Central memory CD8-positive, alpha-beta T cell (primary cell): ENCODE measurements at regions not wholly inside any gene's neighbourhood (a gene's known extent, or its start where the extent isn't known, plus 50 kb on each side); places are given as distances from the start of the nearest gene placed in this dataset.

Experiments
- ATAC-seq: fragments of 150-1000 bp; cut with Tn5 transposase; replicated peaks from 2 replicates; pipeline ENCODE4 v1.10.0; 2022; ENCODE audit warnings: mild to moderate bottlenecking, moderate FRiP score, moderate number of reproducible peaks; ENCODE audit not compliant: poor library complexity, severe bottlenecking; ENCODE audit errors: extremely low read depth
- DNase-seq, 2 donors: peaks; one replicate each; pipeline ENCODE4 v3.0.0; 2021; ENCODE audit warnings: low spot score in 2 of 2
- H3K27ac Mint-ChIP-seq: one replicate; pipeline ENCODE4 v1.8.0; 2022; ENCODE audit warnings: low read depth, mild to moderate bottlenecking, moderate library complexity, mixed read lengths
- H3K27me3 Mint-ChIP-seq: one replicate; pipeline ENCODE4 v1.8.0; 2022; ENCODE audit warnings: mixed read lengths
- H3K36me3 Mint-ChIP-seq: one replicate; pipeline ENCODE4 v1.8.0; 2022; ENCODE audit warnings: mild to moderate bottlenecking, moderate library complexity, mixed read lengths; ENCODE audit not compliant: insufficient read depth
- H3K4me1 Mint-ChIP-seq: one replicate; pipeline ENCODE4 v1.8.0; 2022; ENCODE audit warnings: mixed read lengths
- H3K4me3 Mint-ChIP-seq: one replicate; pipeline ENCODE4 v1.8.0; 2022; ENCODE audit warnings: mild to moderate bottlenecking, moderate library complexity, mixed read lengths
- H3K9me3 Mint-ChIP-seq: one replicate; pipeline ENCODE4 v1.8.0; 2022; ENCODE audit warnings: mixed read lengths

DNA sequence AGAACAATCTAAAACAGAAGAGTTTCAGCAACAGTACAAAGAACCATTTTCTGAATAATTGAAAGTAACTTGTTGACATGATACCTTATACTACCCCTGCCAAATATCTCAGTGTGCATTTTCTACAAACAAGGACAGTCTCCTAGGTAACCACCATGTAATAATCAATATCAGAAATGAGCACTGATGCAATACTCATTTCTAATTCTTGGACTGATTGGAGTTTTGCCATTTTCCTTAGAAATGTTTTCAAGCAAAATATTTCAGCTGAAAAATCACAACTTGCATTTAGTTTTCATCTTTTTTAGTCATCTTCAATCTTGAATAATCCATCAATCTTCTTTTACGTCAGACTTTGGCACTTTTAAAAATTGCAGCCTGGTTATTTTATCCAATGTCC, 420.2 kb downstream of the CDC14C start:
- ATAC-seq, result no peak
- Mint-ChIP-seq H3K4me1 (no peaks in the 10 kb centered on the region), H3K27ac (no peak overlapping the region), H3K27me3 (no peaks in the 10 kb centered on the region), H3K4me3 (no peak overlapping the region), H3K9me3 (peaks cover 26% of the 10 kb centered on the region), H3K36me3 (no peaks in the 10 kb centered on the region)
- DNase-seq, result no peak

GRCh38 chr7:49346195-49346899, 422.0 kb downstream of the CDC14C start:
- H3K9me3 Mint-ChIP-seq, result peaks cover 19% of the 10 kb centered on the region
- DNase-seq (no peak), ATAC-seq (no peak)
- H3K4me1 Mint-ChIP-seq, result no peaks in the 10 kb centered on the region
- H3K27me3 Mint-ChIP-seq, result no peaks in the 10 kb centered on the region
- H3K27ac Mint-ChIP-seq, result no peak overlapping the region
- H3K4me3 Mint-ChIP-seq, result no peak overlapping the region
- H3K36me3 Mint-ChIP-seq, result no peaks in the 10 kb centered on the region

- H3K27ac Mint-ChIP-seq, result no peak overlapping the region
- H3K4me3 Mint-ChIP-seq, result no peak overlapping the region
- peaks cover 15% of the 10 kb centered on the region for H3K9me3 Mint-ChIP-seq
- ATAC-seq (no peak), DNase-seq (no peak)
- no peaks in the 10 kb centered on the region for H3K4me1 Mint-ChIP-seq
- H3K27me3 Mint-ChIP-seq, result no peaks in the 10 kb centered on the region
- H3K36me3 Mint-ChIP-seq, result no peaks in the 10 kb centered on the region
These were observed 406.4 kb upstream of the VWC2 start for GRCh38 chr7:49367072-49367471.

DNA sequence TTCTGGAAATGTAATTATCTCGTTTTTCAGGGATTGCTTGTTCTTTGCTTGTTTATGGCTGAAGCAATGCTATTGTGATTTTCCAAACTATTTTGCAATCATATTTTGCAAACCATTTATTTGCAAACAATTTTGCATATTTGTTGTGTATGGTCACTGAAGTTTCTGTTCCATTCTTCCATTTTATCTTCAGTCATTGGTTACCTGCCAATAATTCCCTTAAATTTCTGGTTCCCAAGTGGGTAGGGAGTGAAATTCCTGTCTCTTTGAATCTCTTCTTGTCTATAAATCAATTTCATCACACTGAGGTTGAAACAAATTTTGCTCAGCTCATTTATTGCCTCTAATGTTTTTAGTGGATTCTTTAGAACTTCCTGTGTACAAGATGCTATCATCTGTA, 401.7 kb upstream of the VWC2 start:
- no peak overlapping the region for H3K27ac Mint-ChIP-seq
- no peaks in the 10 kb centered on the region for H3K27me3 Mint-ChIP-seq
- H3K4me3 Mint-ChIP-seq, result no peak overlapping the region
- no peaks in the 10 kb centered on the region for H3K4me1 Mint-ChIP-seq
- H3K9me3 Mint-ChIP-seq, result peaks cover 15% of the 10 kb centered on the region
- no peak for ATAC-seq
- no peak for DNase-seq
- H3K36me3 Mint-ChIP-seq, result no peaks in the 10 kb centered on the region

GRCh38 chr7:49376817-49377375, 396.5 kb upstream of the VWC2 start:
- H3K27me3 Mint-ChIP-seq, result no peaks in the 10 kb centered on the region
- no peak overlapping the region for H3K27ac Mint-ChIP-seq
- no peak overlapping the region for H3K4me3 Mint-ChIP-seq
- no peaks in the 10 kb centered on the region for H3K36me3 Mint-ChIP-seq
- H3K4me1 Mint-ChIP-seq, result no peaks in the 10 kb centered on the region
- peaks cover 7% of the 10 kb centered on the region for H3K9me3 Mint-ChIP-seq
- ATAC-seq (no peak), DNase-seq (no peak)

GRCh38 chr7:49386792-49387191, 386.6 kb upstream of the VWC2 start:
- Mint-ChIP-seq H3K36me3 (no peaks in the 10 kb centered on the region), H3K9me3 (peaks cover 35% of the 10 kb centered on the region), H3K4me3 (no peak overlapping the region), H3K4me1 (no peaks in the 10 kb centered on the region), H3K27me3 (no peaks in the 10 kb centered on the region), H3K27ac (no peak overlapping the region)
- DNase-seq (no peak), ATAC-seq (no peak)

DNA sequence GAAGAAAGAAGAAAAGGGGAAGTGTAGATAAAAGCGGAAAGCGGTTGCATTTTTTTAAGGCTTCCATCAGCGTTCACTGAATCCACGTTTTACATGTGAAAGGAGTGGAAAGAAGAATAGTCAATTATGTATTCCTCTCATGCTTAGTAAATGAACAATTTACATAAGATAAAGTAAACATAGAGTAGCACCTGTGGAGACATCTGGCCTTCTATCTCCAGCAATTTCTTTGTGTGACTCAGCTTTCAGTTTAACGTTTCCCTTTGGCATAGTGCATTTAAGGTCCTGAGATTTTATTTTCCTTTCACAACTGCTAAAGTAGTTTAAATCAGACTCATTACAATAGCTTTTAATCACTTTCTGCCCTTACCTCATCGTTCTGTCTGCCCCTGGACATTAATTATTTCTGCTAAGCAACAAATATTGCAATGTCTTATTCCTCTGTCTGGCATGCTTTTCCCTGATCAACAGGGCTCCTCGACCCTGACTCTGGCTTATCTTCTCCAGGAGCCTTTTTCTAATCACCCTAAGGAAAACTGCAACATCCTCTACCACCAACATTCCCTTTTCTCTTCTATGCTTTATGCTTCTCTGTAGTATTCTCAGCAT, 383.5 kb upstream of the VWC2 start:
- no peaks in the 10 kb centered on the region for H3K4me1 Mint-ChIP-seq
- ATAC-seq (no peak), DNase-seq (no peak)
- H3K27me3 Mint-ChIP-seq, result no peaks in the 10 kb centered on the region
- no peak overlapping the region for H3K27ac Mint-ChIP-seq
- H3K4me3 Mint-ChIP-seq, result no peak overlapping the region
- H3K36me3 Mint-ChIP-seq, result no peaks in the 10 kb centered on the region
- H3K9me3 Mint-ChIP-seq, result peaks cover 20% of the 10 kb centered on the region

DNA sequence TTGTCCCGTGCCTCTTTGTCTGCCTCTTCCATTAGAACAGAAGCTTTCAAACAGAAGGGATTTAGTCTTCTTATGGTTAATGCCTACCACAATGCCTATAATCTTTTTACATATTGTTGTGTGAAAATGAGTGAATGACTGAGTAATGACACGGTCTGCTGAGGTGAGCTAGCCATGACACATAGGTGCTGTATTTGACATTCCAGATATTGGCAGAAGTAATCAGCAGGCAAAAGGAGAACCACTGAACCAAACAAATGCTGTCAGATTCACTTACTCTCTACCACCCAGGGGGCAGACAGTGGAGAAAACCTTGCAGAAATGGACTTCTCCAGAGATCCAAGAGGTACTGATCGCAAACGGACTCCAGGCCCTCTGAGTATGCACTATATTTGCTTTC, 377.2 kb upstream of the VWC2 start:
- Mint-ChIP-seq H3K27me3 (no peaks in the 10 kb centered on the region), H3K9me3 (peaks cover 7% of the 10 kb centered on the region), H3K27ac (no peak overlapping the region), H3K4me1 (no peaks in the 10 kb centered on the region), H3K4me3 (no peak overlapping the region), H3K36me3 (no peaks in the 10 kb centered on the region)
- DNase-seq, result no peak
- ATAC-seq, result no peak

DNA sequence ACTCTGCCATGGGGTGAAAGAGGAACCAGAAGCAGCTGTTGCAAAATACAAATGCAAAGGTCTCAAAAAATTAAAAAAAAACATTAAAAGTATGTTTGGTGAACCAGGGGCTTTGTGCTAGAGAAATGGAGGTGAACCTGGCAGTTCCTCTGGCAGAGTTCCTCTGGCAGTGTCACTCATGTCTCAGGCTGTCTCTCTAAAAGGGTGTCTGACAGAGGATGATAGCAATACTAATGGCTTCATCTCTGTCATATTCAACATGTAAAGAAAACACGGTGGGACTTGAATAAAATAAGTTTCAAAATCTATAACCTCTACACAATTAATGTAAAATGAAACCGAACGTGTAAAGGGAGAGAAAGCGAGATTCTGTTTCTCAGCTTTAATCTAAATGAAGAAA, 375.7 kb upstream of the VWC2 start:
- no peak for ATAC-seq
- no peak overlapping the region for H3K27ac Mint-ChIP-seq
- no peaks in the 10 kb centered on the region for H3K27me3 Mint-ChIP-seq
- no peak overlapping the region for H3K4me3 Mint-ChIP-seq
- H3K36me3 Mint-ChIP-seq, result no peaks in the 10 kb centered on the region
- DNase-seq, result no peak
- peaks cover 11% of the 10 kb centered on the region for H3K9me3 Mint-ChIP-seq
- no peaks in the 10 kb centered on the region for H3K4me1 Mint-ChIP-seq

GRCh38 chr7:49398236-49398635, 375.2 kb upstream of the VWC2 start:
- H3K9me3 Mint-ChIP-seq, result peaks cover 11% of the 10 kb centered on the region
- H3K27ac Mint-ChIP-seq, result no peak overlapping the region
- H3K4me1 Mint-ChIP-seq, result no peaks in the 10 kb centered on the region
- no peaks in the 10 kb centered on the region for H3K27me3 Mint-ChIP-seq
- DNase-seq (no peak), ATAC-seq (no peak)
- H3K36me3 Mint-ChIP-seq, result no peaks in the 10 kb centered on the region
- no peak overlapping the region for H3K4me3 Mint-ChIP-seq

DNA sequence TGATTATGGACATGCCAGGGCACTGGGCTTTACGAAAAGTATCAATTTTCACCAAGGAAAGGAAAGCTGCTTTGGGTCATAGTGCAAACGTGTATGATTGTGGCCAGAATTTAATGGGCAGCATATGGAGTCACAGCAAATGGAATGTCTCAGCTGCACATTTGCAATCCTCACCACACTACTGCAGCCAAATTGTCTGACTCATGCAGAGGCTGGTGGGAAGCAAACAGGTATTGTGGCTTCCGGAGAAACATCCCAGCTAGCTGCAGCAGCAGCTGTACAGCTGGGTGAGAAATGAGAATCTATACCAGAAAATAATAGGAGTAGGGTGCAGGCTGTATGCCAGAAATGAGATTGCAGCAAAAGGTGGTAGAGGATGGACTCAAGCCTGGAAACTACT, 374.7 kb upstream of the VWC2 start:
- DNase-seq (no peak), ATAC-seq (no peak)
- no peaks in the 10 kb centered on the region for H3K36me3 Mint-ChIP-seq
- no peak overlapping the region for H3K27ac Mint-ChIP-seq
- no peak overlapping the region for H3K4me3 Mint-ChIP-seq
- H3K4me1 Mint-ChIP-seq, result no peaks in the 10 kb centered on the region
- no peaks in the 10 kb centered on the region for H3K27me3 Mint-ChIP-seq
- H3K9me3 Mint-ChIP-seq, result peaks cover 11% of the 10 kb centered on the region

DNA sequence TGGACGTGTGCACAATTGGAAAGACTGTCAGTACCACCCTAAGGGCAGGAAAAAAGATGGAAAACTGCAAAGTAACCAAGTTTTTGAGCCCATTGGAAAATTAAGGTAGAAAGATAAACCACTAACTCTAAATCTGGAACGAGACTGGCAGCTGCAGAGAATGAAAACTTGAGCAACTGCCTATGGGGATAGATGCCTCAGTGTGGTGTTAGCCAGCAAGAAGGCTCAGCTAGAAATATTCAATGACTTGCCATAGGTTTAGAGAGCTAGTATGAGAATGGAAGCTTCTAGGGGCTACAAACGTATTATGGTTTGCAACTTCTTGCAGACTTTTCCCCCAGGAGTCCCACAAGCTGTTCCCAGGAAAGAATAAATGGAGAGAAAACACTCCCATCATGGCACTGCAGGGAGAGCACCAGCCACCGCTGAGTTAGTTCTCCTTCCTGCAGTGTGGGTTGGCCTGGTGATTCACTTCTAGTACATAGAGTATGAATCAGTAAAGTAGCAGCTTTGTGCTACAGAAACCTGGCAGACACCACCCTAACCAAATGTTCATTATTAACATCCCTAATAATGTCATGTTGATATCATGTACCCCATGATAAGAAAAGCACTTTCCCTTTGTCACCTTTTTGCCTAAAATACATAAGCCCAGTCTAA, 372.4 kb upstream of the VWC2 start:
- Mint-ChIP-seq H3K9me3 (peaks cover 16% of the 10 kb centered on the region), H3K27me3 (no peaks in the 10 kb centered on the region), H3K36me3 (no peaks in the 10 kb centered on the region), H3K4me3 (no peak overlapping the region), H3K4me1 (no peaks in the 10 kb centered on the region), H3K27ac (no peak overlapping the region)
- DNase-seq, result no peak
- no peak for ATAC-seq

GRCh38 chr7:49403844-49404243, 369.6 kb upstream of the VWC2 start:
- Mint-ChIP-seq H3K4me1 (no peaks in the 10 kb centered on the region), H3K27ac (no peak overlapping the region), H3K27me3 (no peaks in the 10 kb centered on the region)

More at GRCh38 chr7:49403844-49404243, 369.6 kb upstream of the VWC2 start:
- Mint-ChIP-seq H3K36me3 (no peaks in the 10 kb centered on the region), H3K9me3 (peaks cover 11% of the 10 kb centered on the region), H3K4me3 (no peak overlapping the region)
- no peak for ATAC-seq
- no peak for DNase-seq
